Hepatocyte (in vitro differentiated cells): ENCODE measurements at regions not wholly inside any gene's neighbourhood (a gene's known extent, or its start where the extent isn't known, plus 50 kb on each side); places are given as distances from the start of the nearest gene placed in this dataset.

ENCODE experiments used
- CTCF ChIP-seq: fragments of 200-600 bp; sonication (generic); IDR thresholded peaks from 2 replicates; pipeline ENCODE4 v1.5.1; 2016; ENCODE audit warnings: antibody characterized with exemption, mild to moderate bottlenecking; ENCODE audit not compliant: poor library complexity
- EZH2 ChIP-seq: fragments of 200-600 bp; sonication (generic); IDR thresholded peaks from 2 replicates; pipeline ENCODE4 v1.6.1; 2016; ENCODE audit warnings: antibody characterized with exemption, mild to moderate bottlenecking, borderline replicate concordance
- EZH2phosphoT487 ChIP-seq: fragments of 200-600 bp; sonication (generic); IDR thresholded peaks from one replicate; pipeline ENCODE4 v1.6.1; 2018; ENCODE audit warnings: antibody characterized with exemption, mild to moderate bottlenecking, low read depth, moderate library complexity; ENCODE audit not compliant: unreplicated experiment, severe bottlenecking

- TF ChIP-seq CTCF: no peak
- TF ChIP-seq EZH2: no peak
- no peak for TF ChIP-seq EZH2phosphoT487
Measured at GRCh38 chr11:42823546-42823945, 488.2 kb upstream of the API5 start.
